Spleen (tissue), 7 donors: ENCODE measurements at regions not wholly inside any gene's neighbourhood (a gene's known extent, or its start where the extent isn't known, plus 50 kb on each side); places are given as distances from the start of the nearest gene placed in this dataset.
"Not testable (repeated sequence)": the region's sequence is repeated elsewhere in the genome, so short reads cannot be mapped to it uniquely, and the experiment has no call there.

Experiments
- CTCF ChIP-seq, 11 experiments: fragments of 200-600 bp in 7 of 11; fragments of 450-650 bp in 4 of 11; sonication (generic) in 4 of 11; IDR thresholded peaks in 8 of 11; conservative IDR thresholded peaks in 3 of 11; 1 replicate in 7 of 11; 2 replicates in 4 of 11; pipeline versions ENCODE4 v1.4.0 to v1.8.0; 2016 to 2021; ENCODE audit warnings: antibody characterized with exemption in 11 of 11, inconsistent platforms in 4 of 11, mild to moderate bottlenecking in 1 of 11
- POLR2A ChIP-seq, 3 donors: fragments of 450-650 bp; IDR thresholded peaks; one replicate each; pipeline ENCODE4 v1.5.1; 2017; ENCODE audit warnings: antibody characterized with exemption in 3 of 3, mild to moderate bottlenecking in 1 of 3
- donor health status: DM: no; HTN: no; CAD: no; lungs with moderate emphysema.
- donor health status: DM: no; HTN: no; CAD: no.
- donor health status: DM: no; HTN: no; CAD: no.

- not testable (repeated sequence) for TF ChIP-seq CTCF (IDR thresholded peaks at IDR 0.05 in 8 of 11, conservative IDR thresholded peaks at IDR 0.05 in 3 of 11); POLR2A (IDR thresholded peaks at IDR 0.05)
Observed at GRCh38 chr9:40110751-40111150, 755.3 kb downstream of the SPATA31A1 start.
